ENCODE measurements at regions not wholly inside any gene's neighbourhood (a gene's known extent, or its start where the extent isn't known, plus 50 kb on each side); places are given as distances from the start of the nearest gene placed in this dataset.

- DNase-seq (ENCODE audit: low read depth in 2 of 3, low spot score in 2 of 3): no peak
Measured at GRCh38 chr5:15214010-15214409, 286.0 kb upstream of the FBXL7 start.

- no peak for DNase-seq (ENCODE audit: low read depth in 2 of 3, low spot score in 2 of 3)
Measured at GRCh38 chr5:15209053-15209762, 290.8 kb upstream of the FBXL7 start.

GRCh38 chr5:15206133-15206532, 293.8 kb upstream of the FBXL7 start:
- no peak for DNase-seq (ENCODE audit: low read depth in 2 of 3, low spot score in 2 of 3)

- DNase-seq (ENCODE audit: low read depth in 2 of 3, low spot score in 2 of 3): no peak
Measured at GRCh38 chr5:15203376-15203775, 296.6 kb upstream of the FBXL7 start.

GRCh38 chr5:15191012-15191411, 309.0 kb upstream of the FBXL7 start:
- DNase-seq (ENCODE audit: low read depth in 2 of 3, low spot score in 2 of 3): no peak

- no peak for DNase-seq (ENCODE audit: low read depth in 2 of 3, low spot score in 2 of 3)
Measured at GRCh38 chr5:15183520-15183919, 311.9 kb upstream of the ANKH start.

GRCh38 chr5:15170173-15170572, 298.6 kb upstream of the ANKH start:
- DNase-seq (ENCODE audit: low read depth in 2 of 3, low spot score in 2 of 3): no peak

GRCh38 chr5:15168358-15168757, 296.8 kb upstream of the ANKH start:
- DNase-seq (ENCODE audit: low read depth in 2 of 3, low spot score in 2 of 3): no peak

GRCh38 chr5:15160091-15160490, 288.5 kb upstream of the ANKH start:
- no peak for DNase-seq (ENCODE audit: low read depth in 2 of 3, low spot score in 2 of 3)

- DNase-seq (ENCODE audit: low read depth in 2 of 3, low spot score in 2 of 3): no peak
Measured at GRCh38 chr5:15159606-15160005, 288.0 kb upstream of the ANKH start.

- DNase-seq (ENCODE audit: low read depth in 2 of 3, low spot score in 2 of 3): no peak
Measured at GRCh38 chr5:15142458-15142857, 270.9 kb upstream of the ANKH start.

GRCh38 chr5:15137414-15137813, 265.8 kb upstream of the ANKH start:
- no peak for DNase-seq (ENCODE audit: low read depth in 2 of 3, low spot score in 2 of 3)

- DNase-seq (ENCODE audit: low read depth in 2 of 3, low spot score in 2 of 3): no peak
Measured at GRCh38 chr5:15135661-15136060, 264.1 kb upstream of the ANKH start.

GRCh38 chr5:15133456-15133965, 261.9 kb upstream of the ANKH start:
- DNase-seq (ENCODE audit: low read depth in 2 of 3, low spot score in 2 of 3): no peak

- DNase-seq (ENCODE audit: low read depth in 2 of 3, low spot score in 2 of 3): no peak
Measured at GRCh38 chr5:15132816-15133405, 261.3 kb upstream of the ANKH start.

- DNase-seq (ENCODE audit: low read depth in 2 of 3, low spot score in 2 of 3): no peak
Measured at GRCh38 chr5:15131909-15132308, 260.3 kb upstream of the ANKH start.

- no peak for DNase-seq (ENCODE audit: low read depth in 2 of 3, low spot score in 2 of 3)
Measured at GRCh38 chr5:15124871-15125568, 253.4 kb upstream of the ANKH start.

- DNase-seq (ENCODE audit: low read depth in 2 of 3, low spot score in 2 of 3): no peak
Measured at GRCh38 chr5:15124461-15124860, 252.9 kb upstream of the ANKH start.

- DNase-seq (ENCODE audit: low read depth in 2 of 3, low spot score in 2 of 3): no peak
Measured at GRCh38 chr5:15117688-15118087, 246.1 kb upstream of the ANKH start.

GRCh38 chr5:15116996-15117395, 245.4 kb upstream of the ANKH start:
- no peak for DNase-seq (ENCODE audit: low read depth in 2 of 3, low spot score in 2 of 3)

GRCh38 chr5:15106530-15107283, 235.1 kb upstream of the ANKH start:
- DNase-seq (ENCODE audit: low read depth in 2 of 3, low spot score in 2 of 3): no peak

All from activated CD8-positive, alpha-beta memory T cell treated with anti-CD3 and anti-CD28 coated beads for 48 hours (primary cell).